ENCODE measurements at regions not wholly inside any gene's neighbourhood (a gene's known extent, or its start where the extent isn't known, plus 50 kb on each side); places are given as distances from the start of the nearest gene placed in this dataset.

DNA sequence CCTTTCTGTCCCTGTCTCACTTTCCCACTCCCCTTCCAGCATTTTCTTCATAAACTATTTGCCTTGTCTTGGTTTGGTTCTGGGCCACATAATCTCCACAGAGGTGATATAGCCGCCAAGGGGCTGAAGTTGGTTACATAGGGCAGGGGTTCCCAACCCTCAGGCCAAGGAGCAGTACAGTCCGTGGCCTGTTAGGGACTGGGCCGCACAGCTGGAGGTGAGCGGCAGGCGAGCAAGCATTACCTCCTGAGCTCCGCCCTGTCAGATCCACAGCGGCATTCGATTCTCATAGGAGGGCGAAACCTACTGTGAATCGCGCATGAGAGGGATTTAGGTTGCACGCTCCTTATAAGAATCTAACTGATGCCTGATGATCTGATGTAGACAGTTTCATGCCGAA lies 80.6 kb upstream of the HIF1A start:
- H3K4me1 ChIP-seq: peaks cover 15% of the 10 kb centered on the region
- no peak for TF ChIP-seq Cebpa-rat (IDR thresholded peaks at IDR 0.05)
- no peaks in the 10 kb centered on the region for H3K36me3 ChIP-seq
- no peak overlapping the region for H3K4me2 ChIP-seq
- no peak overlapping the region for H3K27ac ChIP-seq
- H3K9ac ChIP-seq: no peak overlapping the region
- H3K27me3 ChIP-seq: no peaks in the 10 kb centered on the region
- H3K9me3 ChIP-seq: no peaks in the 10 kb centered on the region
- H3K4me3 ChIP-seq: no peak overlapping the region
- H4K20me1 ChIP-seq: no peaks in the 10 kb centered on the region

- Histone ChIP-seq H3K9me3 (no peaks in the 10 kb centered on the region), H3K9ac (no peak overlapping the region), H3K27ac (no peak overlapping the region), H3K36me3 (no peaks in the 10 kb centered on the region), H3K4me2 (no peak overlapping the region), H3K4me1 (peaks cover 2% of the 10 kb centered on the region), H3K27me3 (no peaks in the 10 kb centered on the region), H4K20me1 (no peaks in the 10 kb centered on the region), H3K4me3 (no peak overlapping the region)
- no peak for TF ChIP-seq Cebpa-rat (IDR thresholded peaks at IDR 0.05)
These were observed 79.4 kb upstream of the HIF1A start for GRCh38 chr14:61615743-61616523.

- H3K4me3 ChIP-seq: no peak overlapping the region
- no peaks in the 10 kb centered on the region for H3K36me3 ChIP-seq
- no peaks in the 10 kb centered on the region for H3K27me3 ChIP-seq
- TF ChIP-seq Cebpa-rat (IDR thresholded peaks at IDR 0.05): no peak
- H3K4me1 ChIP-seq: no peaks in the 10 kb centered on the region; the same call in 1 of the 2 replicates
- no peaks in the 10 kb centered on the region for H4K20me1 ChIP-seq
- H3K27ac ChIP-seq: no peak overlapping the region
- no peaks in the 10 kb centered on the region for H3K9me3 ChIP-seq
- H3K9ac ChIP-seq: no peak overlapping the region
- H3K4me2 ChIP-seq: no peak overlapping the region
These were observed 78.7 kb upstream of the HIF1A start for GRCh38 chr14:61616524-61617185.

DNA sequence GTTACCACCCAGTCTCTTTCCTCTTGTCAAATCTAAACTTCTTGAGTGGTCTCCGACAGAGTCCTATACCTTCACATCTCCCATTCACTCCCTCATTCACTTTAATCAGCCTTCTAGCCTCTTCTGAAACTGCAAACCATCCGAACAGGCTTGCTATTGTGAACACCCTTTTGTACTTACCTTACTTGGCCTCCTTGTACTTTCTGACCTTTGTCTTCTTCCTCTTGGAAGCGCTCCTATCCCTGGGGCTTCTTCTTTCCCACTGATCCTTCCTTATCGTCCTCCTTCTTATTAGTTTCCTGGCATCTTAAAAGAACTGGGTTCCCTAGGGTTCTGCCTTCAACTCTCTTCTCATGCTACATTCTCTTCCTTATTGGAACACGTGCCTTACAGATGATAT lies 76.9 kb upstream of the HIF1A start:
- no peaks in the 10 kb centered on the region for H3K9me3 ChIP-seq
- no peak overlapping the region for H3K27ac ChIP-seq
- H3K9ac ChIP-seq: no peak overlapping the region
- no peaks in the 10 kb centered on the region for H4K20me1 ChIP-seq
- H3K4me2 ChIP-seq: no peak overlapping the region
- H3K4me1 ChIP-seq: no peaks in the 10 kb centered on the region
- no peaks in the 10 kb centered on the region for H3K27me3 ChIP-seq
- TF ChIP-seq Cebpa-rat (IDR thresholded peaks at IDR 0.05): no peak
- H3K4me3 ChIP-seq: no peak overlapping the region
- no peaks in the 10 kb centered on the region for H3K36me3 ChIP-seq

- no peak overlapping the region for H3K4me2 ChIP-seq
- H3K36me3 ChIP-seq: no peaks in the 10 kb centered on the region
- H3K9ac ChIP-seq: no peak overlapping the region
- H4K20me1 ChIP-seq: no peaks in the 10 kb centered on the region
- no peaks in the 10 kb centered on the region for H3K27me3 ChIP-seq
- no peak overlapping the region for H3K4me3 ChIP-seq
- H3K9me3 ChIP-seq: no peaks in the 10 kb centered on the region
- H3K27ac ChIP-seq: no peak overlapping the region
- TF ChIP-seq Cebpa-rat (IDR thresholded peaks at IDR 0.05): no peak
- no peaks in the 10 kb centered on the region for H3K4me1 ChIP-seq
These were observed 75.8 kb upstream of the HIF1A start for GRCh38 chr14:61619494-61619893.

DNA sequence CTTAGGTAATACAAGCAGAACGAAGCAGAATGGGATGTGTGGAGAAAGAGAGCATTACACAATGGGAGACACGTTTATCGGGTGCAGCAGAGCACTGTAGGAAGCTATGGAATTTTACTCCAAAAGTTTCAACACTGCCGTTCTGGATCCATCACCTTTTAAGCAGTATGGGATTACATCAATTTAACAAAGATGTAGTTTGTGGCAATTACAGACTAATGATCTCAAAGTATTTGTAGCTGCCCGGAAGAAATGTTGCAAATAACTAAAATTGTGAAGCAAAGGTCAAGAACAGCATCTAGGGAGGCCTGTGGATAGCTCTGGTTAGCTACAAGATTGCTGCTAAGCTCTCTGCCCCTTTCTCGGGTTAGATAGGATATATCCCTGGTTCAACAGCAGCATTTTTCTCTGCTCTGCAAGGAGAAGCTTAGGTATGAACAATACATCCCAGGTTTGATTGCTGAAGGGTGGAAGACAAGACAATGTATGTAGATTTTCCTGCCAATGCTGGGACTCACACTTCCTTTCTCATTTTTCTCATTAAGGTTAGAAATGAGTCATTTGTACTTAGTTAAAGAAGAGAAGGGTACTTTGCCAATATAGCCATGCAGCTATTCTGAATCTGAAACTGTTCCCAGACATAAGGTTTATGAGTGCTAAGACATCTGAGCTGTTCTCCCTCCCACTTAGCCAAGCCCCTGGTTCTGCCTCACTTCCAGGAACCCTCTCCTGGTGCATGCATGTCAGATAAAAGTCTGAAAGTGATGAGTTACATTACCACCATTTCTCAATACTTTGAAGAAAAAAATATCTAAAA lies 75.0 kb upstream of the HIF1A start:
- Histone ChIP-seq H4K20me1 (no peaks in the 10 kb centered on the region), H3K27ac (no peak overlapping the region), H3K4me2 (no peak overlapping the region), H3K36me3 (no peaks in the 10 kb centered on the region), H3K9ac (no peak overlapping the region), H3K27me3 (no peaks in the 10 kb centered on the region), H3K9me3 (no peaks in the 10 kb centered on the region), H3K4me3 (no peak overlapping the region), H3K4me1 (no peaks in the 10 kb centered on the region)
- no peak for TF ChIP-seq Cebpa-rat (IDR thresholded peaks at IDR 0.05)

DNA sequence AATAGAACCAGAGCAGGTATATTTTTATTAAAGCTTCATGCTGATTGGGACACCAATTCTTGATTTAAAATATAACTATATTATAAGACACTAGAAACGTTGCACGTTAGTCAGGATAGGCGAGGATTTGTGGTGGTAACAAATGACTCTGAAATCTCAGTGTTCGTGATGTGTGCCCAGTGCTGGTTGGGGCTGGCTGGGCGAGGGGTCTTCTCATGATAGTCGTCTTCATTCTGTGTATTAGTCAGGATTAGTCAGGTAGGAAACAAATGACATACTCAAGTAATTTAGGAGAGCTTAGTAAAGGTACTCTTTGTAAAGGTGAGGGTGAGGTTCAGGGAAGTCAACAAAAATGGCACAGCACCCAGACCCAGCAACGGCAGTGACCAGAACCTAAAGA lies 73.9 kb upstream of the HIF1A start:
- H3K4me2 ChIP-seq: no peak overlapping the region
- no peak for TF ChIP-seq Cebpa-rat (IDR thresholded peaks at IDR 0.05)
- no peaks in the 10 kb centered on the region for H3K4me1 ChIP-seq
- no peaks in the 10 kb centered on the region for H3K36me3 ChIP-seq
- H3K4me3 ChIP-seq: no peak overlapping the region
- H3K27me3 ChIP-seq: no peaks in the 10 kb centered on the region
- H3K27ac ChIP-seq: no peak overlapping the region
- H4K20me1 ChIP-seq: no peaks in the 10 kb centered on the region
- no peak overlapping the region for H3K9ac ChIP-seq
- no peaks in the 10 kb centered on the region for H3K9me3 ChIP-seq

GRCh38 chr14:61622051-61622450 lies 73.3 kb upstream of the HIF1A start:
- TF ChIP-seq Cebpa-rat (IDR thresholded peaks at IDR 0.05): no peak
- no peaks in the 10 kb centered on the region for H3K36me3 ChIP-seq
- H3K9ac ChIP-seq: no peak overlapping the region
- no peaks in the 10 kb centered on the region for H3K27me3 ChIP-seq
- no peak overlapping the region for H3K27ac ChIP-seq
- H3K4me3 ChIP-seq: no peak overlapping the region
- H3K4me2 ChIP-seq: no peak overlapping the region
- H3K4me1 ChIP-seq: no peaks in the 10 kb centered on the region
- no peaks in the 10 kb centered on the region for H3K9me3 ChIP-seq
- H4K20me1 ChIP-seq: no peaks in the 10 kb centered on the region

DNA sequence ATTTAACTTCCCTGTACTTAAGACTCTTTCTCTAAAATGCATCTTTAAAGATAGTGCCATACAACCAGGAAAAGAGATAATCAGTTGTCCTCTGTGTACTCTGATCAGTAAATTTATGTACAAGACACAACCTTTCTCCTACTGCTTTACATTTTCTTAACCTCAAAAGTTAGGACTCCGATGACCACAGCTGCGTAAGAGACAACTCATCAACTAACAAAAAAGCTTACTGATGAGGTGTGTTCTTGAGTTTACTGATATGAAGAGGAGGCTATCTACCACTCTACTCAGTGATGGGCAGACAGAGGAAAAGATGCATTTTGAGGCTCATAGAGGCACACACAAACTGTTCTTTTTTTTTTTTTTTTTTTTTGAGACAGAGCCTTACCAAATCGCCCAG lies 71.4 kb upstream of the HIF1A start:
- Histone ChIP-seq H4K20me1 (no peaks in the 10 kb centered on the region), H3K4me1 (no peaks in the 10 kb centered on the region), H3K4me2 (no peak overlapping the region), H3K27me3 (no peaks in the 10 kb centered on the region), H3K36me3 (no peaks in the 10 kb centered on the region), H3K9me3 (no peaks in the 10 kb centered on the region), H3K27ac (no peak overlapping the region), H3K4me3 (no peak overlapping the region), H3K9ac (no peak overlapping the region)
- no peak for TF ChIP-seq Cebpa-rat (IDR thresholded peaks at IDR 0.05)

GRCh38 chr14:61625165-61625564 lies 70.1 kb upstream of the HIF1A start:
- Histone ChIP-seq H3K4me1 (no peaks in the 10 kb centered on the region), H3K36me3 (no peaks in the 10 kb centered on the region), H4K20me1 (no peaks in the 10 kb centered on the region), H3K27me3 (no peaks in the 10 kb centered on the region), H3K4me2 (no peak overlapping the region), H3K27ac (no peak overlapping the region), H3K4me3 (no peak overlapping the region), H3K9ac (no peak overlapping the region), H3K9me3 (no peaks in the 10 kb centered on the region)
- no peak for TF ChIP-seq Cebpa-rat (IDR thresholded peaks at IDR 0.05)
